ENCODE measurements at regions not wholly inside any gene's neighbourhood (a gene's known extent, or its start where the extent isn't known, plus 50 kb on each side); places are given as distances from the start of the nearest gene placed in this dataset.

DNA sequence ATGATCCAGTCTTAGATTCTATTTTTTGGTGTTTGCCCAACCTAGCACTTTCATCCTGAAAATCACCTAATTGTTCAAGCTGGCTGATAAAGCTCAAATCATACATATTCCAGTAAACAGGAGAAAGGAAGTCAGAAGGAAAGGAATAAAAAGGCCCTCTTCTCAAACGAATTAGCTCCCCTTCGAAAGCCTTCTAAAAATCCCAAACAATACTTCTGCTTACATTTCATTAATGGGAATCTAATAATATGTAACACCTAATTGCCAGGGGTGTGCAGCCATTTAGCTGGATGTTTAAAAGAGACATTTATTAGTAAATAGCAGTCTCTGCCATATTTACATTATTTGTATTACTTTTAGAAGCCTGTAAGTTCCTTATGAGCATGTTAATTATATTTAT lies 302.9 kb upstream of the TCF21 start:
- FAIRE-seq (no peak), DNase-seq (ENCODE audit: low read depth in 1 of 2, low spot score in 2 of 2) (no peak)
- CTCF ChIA-PET (ENCODE audit: partially characterized antibody), result no interaction called here
- H3K4me1 ChIP-seq (replicated peaks in 1 of 4; ENCODE audit: control insufficient read depth in 3 of 4, insufficient read depth in 4 of 4, low read length in 3 of 4), result no peaks in the 10 kb centered on the region
- no peak overlapping the region for H3K18ac ChIP-seq (ENCODE audit: extremely low read depth, low read length)
- no peak overlapping the region for H2BK20ac ChIP-seq (ENCODE audit: low read length)
- H3K79me1 ChIP-seq (ENCODE audit: low read depth, low read length), result no peaks in the 10 kb centered on the region
- H4K91ac ChIP-seq (replicated peaks; ENCODE audit: insufficient read length, low read length), result no peak overlapping the region
- H2BK5ac ChIP-seq (ENCODE audit: low read depth, low read length), result no peak overlapping the region
- no peaks in the 10 kb centered on the region for H4K20me1 ChIP-seq (replicated peaks in 1 of 2; ENCODE audit: control insufficient read depth in 1 of 2, insufficient read depth in 2 of 2, low read length in 2 of 2)
- no peak overlapping the region for H3K4ac ChIP-seq (replicated peaks; ENCODE audit: insufficient read length, low read depth, low read length)
- no peak overlapping the region for H2BK12ac ChIP-seq (ENCODE audit: low read depth, low read length)
- no peak overlapping the region for H2AK5ac ChIP-seq (ENCODE audit: low read depth, low read length)
- H3K27me3 ChIP-seq (replicated peaks in 1 of 4; ENCODE audit: control insufficient read depth in 3 of 4, extremely low read depth in 1 of 4, insufficient read depth in 3 of 4, low read length in 3 of 4), result no peaks in the 10 kb centered on the region
- H2BK120ac ChIP-seq (replicated peaks; ENCODE audit: low read depth, low read length), result no peak overlapping the region
- no peak overlapping the region for H4K8ac ChIP-seq (ENCODE audit: extremely low read depth, insufficient read depth, low read length)
- no peak overlapping the region for H3K14ac ChIP-seq (ENCODE audit: insufficient read length)
- POLR2A ChIA-PET (ENCODE audit: partially characterized antibody), result no interaction called here
- no peaks in the 10 kb centered on the region for H3K79me2 ChIP-seq (ENCODE audit: control insufficient read depth in 1 of 2, insufficient read depth in 2 of 2, low read length in 2 of 2)
- TF ChIP-seq SIX5 (IDR thresholded peaks at IDR 0.05; ENCODE audit: low read depth, low read length), result no peak
- TF ChIP-seq CREB1 (IDR thresholded peaks at IDR 0.05), result no peak
- TF ChIP-seq, protein P1, sequence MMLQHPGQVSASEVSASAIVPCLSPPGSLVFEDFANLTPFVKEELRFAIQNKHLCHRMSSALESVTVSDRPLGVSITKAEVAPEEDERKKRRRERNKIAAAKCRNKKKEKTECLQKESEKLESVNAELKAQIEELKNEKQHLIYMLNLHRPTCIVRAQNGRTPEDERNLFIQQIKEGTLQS (IDR thresholded peaks at IDR 0.05; ENCODE audit: insufficient read depth, low read depth, low read length), result no peak
- TF ChIP-seq RXRA (IDR thresholded peaks at IDR 0.05; ENCODE audit: insufficient read depth, low read depth, low read length), result no peak
- H3K23ac ChIP-seq (ENCODE audit: insufficient read length), result no peak overlapping the region
- no peak overlapping the region for H2BK15ac ChIP-seq (ENCODE audit: low read length)
- H3K9me3 ChIP-seq (ENCODE audit: insufficient read depth in 2 of 2, low read depth in 1 of 2, low read length in 1 of 2), result no peaks in the 10 kb centered on the region
- H3K23me2 ChIP-seq (ENCODE audit: low read depth, low read length), result no peaks in the 10 kb centered on the region
- 86% methylated on average over 2 of the region's 2 CpGs; no CpG with 5 or more reads in 1 of the 2 experiments for WGBS, 2 experiments (ENCODE audit: extremely low coverage in 1 of 2, insufficient coverage in 1 of 2, insufficient read length in 1 of 2, insufficient replicate concordance in 2 of 2, low coverage in 1 of 2, low lambda C conversion rate in 2 of 2, missing lambda C conversion rate in 1 of 2)
- no peak overlapping the region for H4K5ac ChIP-seq (ENCODE audit: insufficient read length, low read depth, low read length)
- H3K27ac ChIP-seq (ENCODE audit: low read depth, low read length), result no peak overlapping the region
- H3K36me3 ChIP-seq (ENCODE audit: control insufficient read depth in 2 of 4, insufficient read depth in 4 of 4, low read length in 3 of 4), result no peaks in the 10 kb centered on the region
- no peak overlapping the region for H3K56ac ChIP-seq (replicated peaks; ENCODE audit: insufficient read length, low read depth, low read length)
- no peak overlapping the region for H3K9ac ChIP-seq (replicated peaks in 1 of 4; ENCODE audit: extremely low read depth in 1 of 4, low read depth in 3 of 4, low read length in 3 of 4)
- H2AFZ ChIP-seq (ENCODE audit: low read length), result no peak overlapping the region
- H3K4me2 ChIP-seq (ENCODE audit: insufficient read depth in 1 of 2, low read depth in 2 of 2, low read length in 2 of 2), result no peak overlapping the region
- H3K4me3 ChIP-seq (ENCODE audit: extremely low read depth in 1 of 4, insufficient read depth in 2 of 4, low read depth in 3 of 4, low read length in 4 of 4), result no peak overlapping the region

Data from H1 (cell line).